Stromal cell of bone marrow (primary cell): ENCODE measurements at regions not wholly inside any gene's neighbourhood (a gene's known extent, or its start where the extent isn't known, plus 50 kb on each side); places are given as distances from the start of the nearest gene placed in this dataset.

Experiments used
- DNase-seq: peaks from one replicate; pipeline ENCODE4 v3.0.0-alpha.2; 2012; ENCODE audit warnings: low read depth

DNA sequence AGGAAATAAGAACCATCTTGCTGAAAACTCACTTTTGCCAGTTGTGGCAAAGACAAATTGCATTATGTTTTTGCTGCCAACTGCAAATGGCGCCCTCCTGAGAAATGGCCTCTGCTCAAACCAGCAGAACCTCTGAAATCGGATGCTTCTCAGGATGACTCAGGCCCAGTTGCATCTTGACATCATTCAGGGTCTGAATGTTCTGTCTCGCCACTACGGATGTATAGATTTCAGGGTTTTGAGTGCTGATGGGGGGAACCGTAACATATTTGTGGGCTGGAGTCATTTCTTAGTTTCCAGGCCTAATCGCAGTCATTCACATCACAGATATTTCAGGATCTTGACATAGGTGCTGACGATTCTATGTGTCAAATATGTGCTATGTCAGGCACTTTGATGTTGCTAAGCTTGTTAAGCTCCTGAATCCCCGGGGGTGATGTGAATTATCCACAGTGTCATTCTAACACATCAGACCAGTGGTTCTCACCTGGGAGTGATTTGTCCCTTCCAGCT lies 207.1 kb downstream of the NFATC2 start:
- DNase-seq = peak; percentile 87

DNA sequence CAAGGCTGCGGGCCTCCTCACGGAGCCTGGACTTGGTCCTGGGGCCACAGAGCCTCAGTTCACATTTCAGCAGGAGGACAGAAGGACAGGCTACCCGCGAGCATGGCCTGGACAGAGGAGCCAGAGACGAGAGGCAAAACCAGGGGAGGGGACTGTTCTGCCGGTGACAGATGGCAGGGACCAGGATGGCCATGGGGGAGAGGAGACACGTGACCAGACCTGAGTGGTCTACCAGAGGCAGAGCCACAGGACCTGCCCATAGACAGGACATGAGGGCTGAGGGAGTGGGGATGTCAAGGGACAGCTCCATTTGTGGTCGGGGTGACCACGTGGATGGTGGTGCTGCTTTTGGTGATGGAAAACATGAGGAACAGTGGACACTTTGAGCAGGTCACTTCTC lies 207.9 kb downstream of the NFATC2 start:
- no peak for DNase-seq

- no peak for DNase-seq
Observed at GRCh38 chr20:51333971-51334370, 208.5 kb downstream of the NFATC2 start.

DNA sequence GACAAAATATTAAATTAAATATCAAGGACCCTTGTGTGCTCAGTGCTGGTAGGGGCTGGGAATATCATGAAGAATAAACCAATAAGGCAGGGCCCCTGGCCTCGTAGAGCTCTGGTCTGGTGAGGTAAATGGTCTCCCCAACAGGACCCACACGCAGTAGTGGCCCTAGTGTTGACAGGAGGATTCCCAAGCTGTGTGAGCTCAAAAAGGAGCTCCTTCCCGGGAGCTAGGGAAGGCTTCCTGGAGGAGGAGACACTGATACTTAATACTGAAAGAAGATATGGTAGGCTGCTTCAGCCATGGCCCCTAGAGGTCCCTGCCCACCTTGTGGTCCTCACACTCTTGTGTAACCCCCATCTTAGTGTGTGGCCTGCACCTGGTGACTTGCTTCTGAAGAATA lies 209.1 kb downstream of the NFATC2 start:
- no peak for DNase-seq

DNA sequence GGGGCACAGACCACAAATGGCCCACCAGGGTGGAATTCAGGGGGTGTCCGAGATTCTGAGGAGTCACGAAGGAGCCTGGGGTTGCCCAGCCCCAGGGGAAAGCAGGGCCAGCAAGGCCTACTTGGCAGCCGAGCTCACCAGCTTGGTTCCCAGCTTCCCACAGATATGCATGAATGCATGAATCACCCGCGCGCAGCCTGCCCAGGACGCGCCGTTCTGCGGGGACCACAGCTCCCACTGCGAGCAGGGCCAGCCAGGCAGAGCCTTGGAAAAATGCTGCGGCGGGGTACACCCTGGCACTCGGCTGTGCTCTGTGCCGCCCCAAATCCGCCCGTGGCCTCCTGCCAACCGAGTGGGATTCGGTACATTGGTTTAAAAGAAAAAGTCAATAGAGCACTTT lies 211.0 kb downstream of the NFATC2 start:
- peak; percentile 69 for DNase-seq

GRCh38 chr20:51329845-51330244 lies 212.7 kb downstream of the NFATC2 start:
- no peak for DNase-seq

DNA sequence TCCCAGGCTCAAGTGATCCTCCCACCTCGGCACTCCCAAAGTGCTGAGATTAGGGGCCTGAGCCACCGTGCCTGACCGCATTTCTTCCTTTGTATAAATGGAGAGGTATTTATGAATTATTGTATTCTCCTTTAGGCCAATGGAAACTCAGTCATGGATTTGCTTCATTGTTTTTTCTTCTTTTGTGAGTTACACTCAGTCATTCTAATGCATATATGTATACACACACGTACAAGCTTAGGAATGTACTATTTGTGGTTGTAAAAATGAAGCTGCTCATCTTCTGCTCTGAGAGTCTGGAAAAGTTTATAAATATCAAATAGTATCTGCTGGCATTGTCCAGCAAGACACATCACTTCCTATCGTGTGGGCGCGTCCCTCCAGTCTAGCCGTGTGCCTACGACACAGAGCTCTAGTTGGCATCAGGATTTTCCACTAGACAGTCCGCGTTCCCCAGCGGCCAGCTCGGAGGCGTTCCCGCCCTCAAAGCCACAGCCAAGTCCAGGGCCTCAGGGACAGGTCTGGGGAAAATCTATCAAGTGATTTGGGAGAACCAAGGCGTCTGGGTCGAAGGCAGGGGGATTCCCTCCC lies 215.2 kb downstream of the NFATC2 start:
- peak; percentile 74 for DNase-seq

DNA sequence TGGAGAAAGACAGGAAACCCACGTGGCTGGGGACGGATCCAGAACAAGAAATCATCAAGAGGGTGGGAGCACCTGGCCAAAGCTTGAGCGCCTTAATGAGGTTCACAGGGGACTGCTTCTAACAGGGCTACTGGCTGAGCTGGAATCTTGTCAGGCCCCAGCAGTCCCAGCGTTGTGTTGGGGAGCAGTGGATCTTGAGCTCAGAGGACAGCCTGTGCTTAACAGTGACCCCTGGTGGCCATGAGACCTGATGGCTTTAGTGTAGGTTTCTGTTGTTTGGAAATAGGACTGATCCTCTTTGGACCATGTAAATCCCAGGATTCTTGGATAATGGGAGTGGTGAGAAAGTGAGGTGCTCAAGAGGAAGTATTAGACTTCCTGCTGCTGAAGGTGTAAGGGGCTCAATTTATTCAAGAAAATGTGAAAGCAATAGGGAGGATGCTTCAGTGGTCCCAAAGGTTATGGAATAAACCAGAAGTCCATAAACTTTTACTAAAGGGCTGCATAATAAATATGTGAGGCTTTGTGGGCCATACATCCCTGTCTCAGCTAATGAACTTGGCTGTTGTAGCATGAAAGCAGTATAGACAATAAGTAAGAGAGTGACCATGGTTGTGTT lies 216.2 kb downstream of the NFATC2 start:
- no peak for DNase-seq

DNA sequence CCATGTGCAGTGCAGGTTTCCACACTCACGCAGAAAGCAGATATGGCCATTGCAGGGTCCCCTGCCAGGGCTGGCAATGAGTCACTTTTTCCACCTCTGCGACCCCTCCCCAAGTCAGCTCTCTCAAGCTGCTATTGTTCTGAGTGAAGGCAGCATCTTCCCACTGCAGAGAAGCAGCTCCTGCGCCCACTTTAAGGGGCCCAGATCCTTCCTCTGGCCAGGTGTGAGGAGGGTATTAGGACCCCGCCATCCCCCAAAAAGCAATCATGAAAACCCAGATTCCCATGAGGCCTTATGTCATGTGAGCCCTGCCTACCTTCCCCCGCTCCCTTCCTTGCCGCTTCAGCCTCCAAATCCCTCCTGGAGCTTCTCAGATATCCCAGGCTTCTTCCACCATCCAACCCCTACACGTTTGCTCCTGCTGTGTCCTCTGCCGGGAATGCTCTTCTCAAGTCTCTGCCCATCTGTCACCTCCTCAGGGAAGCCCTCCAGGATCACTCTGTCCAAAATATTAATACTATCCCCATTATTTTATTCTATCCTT lies 220.3 kb downstream of the NFATC2 start:
- DNase-seq = no peak

DNA sequence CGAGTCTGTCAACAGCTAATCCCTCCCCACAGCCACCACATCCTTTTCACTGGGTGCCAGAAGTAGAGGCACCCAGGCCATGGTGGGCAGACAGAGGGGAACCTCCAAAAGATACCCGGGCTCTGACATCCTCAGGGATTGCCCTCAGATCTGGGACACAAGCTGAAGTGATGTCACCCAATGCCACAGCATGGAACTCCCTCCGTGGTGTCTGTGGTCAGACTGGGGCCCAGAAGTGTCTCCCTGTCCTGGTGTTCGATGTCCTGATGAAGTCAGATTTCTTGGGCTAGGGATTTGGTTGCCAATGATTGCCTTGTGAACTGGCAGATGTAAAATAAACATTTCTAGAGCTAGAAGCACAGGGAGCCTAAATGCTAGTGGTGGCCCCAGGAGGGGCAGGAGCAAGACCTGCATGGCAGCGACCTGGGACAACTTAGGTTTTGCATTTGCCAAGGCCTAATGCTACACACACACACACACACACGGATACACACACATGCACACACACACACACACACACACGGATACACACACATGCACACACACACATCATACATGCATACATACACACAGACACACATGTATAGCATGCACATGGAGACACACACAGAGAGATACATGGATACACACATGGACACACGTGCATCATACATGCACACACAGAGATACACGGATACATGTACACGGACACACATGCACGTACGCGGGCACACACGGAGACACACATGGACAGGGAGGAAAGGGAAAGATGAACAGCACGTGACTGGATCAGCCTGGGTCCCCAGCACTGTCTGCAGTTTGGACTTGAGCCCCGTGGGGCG lies 221.0 kb downstream of the NFATC2 start:
- no peak for DNase-seq

DNA sequence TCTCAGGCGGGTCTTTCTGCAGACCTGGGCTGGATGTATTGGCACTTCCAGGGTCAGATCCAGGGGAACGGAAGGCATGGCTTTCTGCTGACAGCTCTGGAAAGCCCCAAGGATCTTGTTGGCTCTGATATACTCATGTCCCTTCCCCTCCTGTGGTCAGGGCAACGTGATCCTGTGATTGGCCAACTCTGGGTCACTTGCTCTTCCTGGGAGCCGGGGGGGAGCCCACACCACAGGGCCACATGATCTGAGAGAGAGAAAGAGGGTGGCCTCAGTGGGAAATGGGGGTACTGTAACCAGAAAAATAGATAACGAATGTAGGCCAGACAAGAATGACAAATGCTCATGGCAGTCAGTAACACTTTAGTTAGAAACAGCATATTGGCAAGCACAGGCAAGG lies 223.0 kb downstream of the NFATC2 start:
- DNase-seq = no peak

DNA sequence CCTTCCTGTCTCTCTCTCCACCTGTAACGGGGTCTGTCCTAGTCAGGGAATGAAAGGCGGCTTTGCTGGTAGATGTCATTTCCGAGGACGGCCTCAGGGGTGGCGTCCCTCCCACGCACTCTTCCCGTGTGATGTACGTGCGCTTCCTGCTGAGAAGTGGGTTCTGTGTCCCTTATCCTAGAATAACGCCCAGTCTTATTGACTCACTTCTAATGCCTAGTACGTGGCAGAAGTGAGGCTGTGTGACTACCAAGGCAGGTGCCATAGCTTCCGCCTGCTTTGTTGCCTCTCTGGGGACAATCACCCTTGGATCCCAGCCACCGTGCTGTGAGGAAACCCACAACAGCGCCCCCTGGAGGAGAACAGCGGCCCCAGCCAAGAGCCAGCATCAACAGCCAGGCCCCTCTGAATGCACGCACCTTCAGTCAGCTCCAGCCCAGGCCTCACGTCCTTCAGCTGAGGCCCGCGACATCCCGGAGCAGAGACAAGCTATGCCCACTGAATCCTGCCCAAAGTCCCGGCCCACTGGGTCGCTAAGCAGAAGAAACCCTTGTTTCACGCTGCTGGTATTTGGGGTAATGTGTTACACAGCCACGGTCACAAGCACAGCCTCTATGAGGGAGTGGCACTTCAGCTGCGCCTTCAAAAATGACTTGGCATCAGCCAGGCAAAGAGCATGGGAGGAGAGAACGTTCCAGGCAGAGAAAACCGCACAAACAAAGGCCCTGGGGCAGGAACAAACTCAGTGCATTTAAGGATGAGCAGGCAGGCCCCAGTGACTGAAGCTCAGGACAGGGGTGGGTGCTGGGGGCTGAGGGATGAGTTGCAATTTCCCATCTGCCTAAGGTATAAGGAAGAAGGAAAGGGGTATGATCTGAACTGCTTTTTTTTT lies 224.2 kb downstream of the NFATC2 start:
- no peak for DNase-seq

DNA sequence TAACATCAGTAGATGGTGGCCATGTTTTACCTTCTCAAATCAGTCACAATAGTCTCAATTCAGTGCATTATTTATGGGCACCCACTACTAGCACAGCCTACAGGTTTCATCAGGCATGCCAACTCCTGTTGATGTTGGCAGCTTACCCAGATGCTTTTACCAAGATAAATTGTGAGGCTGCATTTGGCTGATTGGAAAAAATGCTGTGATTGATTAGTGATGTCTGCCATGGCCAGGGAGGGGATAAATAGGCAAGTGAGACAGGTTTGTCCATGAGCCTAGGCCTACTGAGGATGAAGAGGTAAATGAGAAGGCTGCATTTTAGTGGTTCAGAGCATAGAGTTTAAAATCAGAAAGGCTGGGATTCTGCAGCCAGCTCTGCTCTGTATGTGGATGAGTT lies 227.1 kb downstream of the NFATC2 start:
- no peak for DNase-seq

- DNase-seq = no peak
Observed at GRCh38 chr20:51313358-51313827, 229.1 kb downstream of the NFATC2 start.

- no peak for DNase-seq
Observed at GRCh38 chr20:51312480-51312783, 230.1 kb downstream of the NFATC2 start.

DNA sequence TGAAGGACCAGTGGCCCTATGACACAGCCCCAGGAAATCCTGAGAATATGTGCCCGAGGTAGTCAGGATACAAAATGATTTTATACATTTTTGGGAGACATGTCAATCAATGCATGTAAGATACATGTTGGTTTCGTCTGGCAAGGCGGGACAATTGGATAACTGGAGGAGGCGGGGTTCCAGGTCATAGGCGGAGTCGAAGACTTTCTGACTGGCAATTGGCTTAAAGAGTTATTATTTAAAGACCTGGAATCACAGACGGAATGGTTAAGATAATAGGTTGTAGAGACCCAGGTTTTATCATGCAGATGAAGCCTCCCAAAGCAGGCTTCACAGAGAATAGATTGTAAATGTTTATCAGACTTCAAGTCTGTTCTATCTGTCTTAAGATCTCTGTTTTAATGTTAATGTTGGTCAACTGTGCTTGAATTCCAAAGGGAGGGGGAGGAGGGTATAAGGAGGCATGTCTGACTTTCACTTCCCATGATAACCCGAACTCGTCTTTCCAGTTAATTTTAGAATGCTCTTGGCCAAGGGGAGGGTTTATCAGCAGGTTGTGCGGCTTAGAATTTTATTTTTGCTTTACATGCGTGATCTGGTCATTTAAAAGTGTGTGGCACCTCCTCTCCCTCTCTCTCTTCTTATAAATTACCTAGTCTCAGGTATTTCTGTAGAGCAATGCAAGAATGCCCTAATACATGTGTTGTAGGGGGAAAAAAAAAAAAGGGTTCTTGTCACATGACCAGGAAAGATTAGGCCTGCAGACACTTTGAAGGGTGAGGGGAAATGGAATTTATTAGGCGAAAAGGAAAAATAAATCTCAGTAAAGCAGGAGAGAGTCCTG lies 230.7 kb downstream of the NFATC2 start:
- DNase-seq = no peak

DNA sequence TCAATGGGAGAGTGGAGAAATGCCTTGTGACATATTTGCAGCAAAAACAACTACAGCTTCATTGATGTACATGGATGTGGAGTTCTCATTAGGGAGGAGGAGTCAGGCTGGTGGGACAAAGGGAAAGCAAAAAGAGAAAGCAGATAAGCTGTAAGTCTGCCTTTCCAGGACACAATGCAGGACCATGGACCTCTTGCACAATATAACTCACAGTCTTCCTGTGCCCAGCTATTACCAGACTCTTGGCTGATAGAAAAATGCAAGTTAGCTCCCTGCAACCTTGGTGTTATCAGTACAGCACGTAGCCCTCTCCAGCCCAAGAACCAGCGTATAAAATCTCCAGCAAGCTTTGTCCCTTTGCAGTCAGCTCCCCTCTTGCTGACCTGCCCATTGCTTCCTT lies 232.3 kb downstream of the NFATC2 start:
- DNase-seq = no peak

GRCh38 chr20:51309128-51309527 lies 233.4 kb downstream of the NFATC2 start:
- no peak for DNase-seq

GRCh38 chr20:51306521-51307358 lies 235.8 kb downstream of the NFATC2 start:
- DNase-seq = no peak

DNA sequence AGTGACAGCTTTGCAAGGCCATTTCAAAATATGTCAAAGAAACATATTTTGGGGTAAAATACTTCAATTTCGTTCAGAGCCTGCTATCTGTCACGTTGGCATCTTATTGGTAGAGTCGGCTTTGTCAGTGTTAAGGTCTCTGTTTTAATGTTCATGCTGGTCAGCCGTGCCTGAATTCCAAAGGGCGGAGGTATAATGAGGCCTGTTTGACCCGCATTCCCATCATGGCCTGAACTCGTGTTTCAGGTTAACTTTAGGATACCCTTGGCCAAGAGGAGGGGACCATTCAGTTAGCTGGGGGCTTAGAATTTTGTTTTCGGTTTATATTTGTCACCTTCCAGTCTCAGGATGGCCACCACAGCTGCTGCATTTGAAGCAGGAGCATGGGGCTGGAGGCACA lies 236.4 kb downstream of the NFATC2 start:
- no peak for DNase-seq
